ENCODE measurements at regions not wholly inside any gene's neighbourhood (a gene's known extent, or its start where the extent isn't known, plus 50 kb on each side); places are given as distances from the start of the nearest gene placed in this dataset.
"Not testable (repeated sequence)": the region's sequence is repeated elsewhere in the genome, so short reads cannot be mapped to it uniquely, and the experiment has no call there.

- no peak for TF ChIP-seq CTCF (IDR thresholded peaks at IDR 0.05)
- intact Hi-C loops (cut with micrococcal nuclease): no loop called here
- no peaks in the 10 kb centered on the region for H3K4me1 Mint-ChIP-seq
- no peaks in the 10 kb centered on the region for H3K9me3 Mint-ChIP-seq
- no peaks in the 10 kb centered on the region for H3K36me3 Mint-ChIP-seq (ENCODE audit: low read depth)
- ATAC-seq (ENCODE audit: low read depth) (no peak), DNase-seq (no peak)
- no peaks in the 10 kb centered on the region for H3K27me3 Mint-ChIP-seq
- ChIA-PET CTCF (no interaction called here), POLR2A (no interaction called here)
- H3K27ac Mint-ChIP-seq: no peak overlapping the region
- H3K4me3 Mint-ChIP-seq: no peak overlapping the region
Measured at GRCh38 chr14:29007990-29008389, 241.4 kb downstream of the FOXG1 start.

GRCh38 chr14:29016050-29016900, 249.7 kb downstream of the FOXG1 start:
- CTCF ChIA-PET: no interaction called here
- no peaks in the 10 kb centered on the region for H3K36me3 Mint-ChIP-seq (ENCODE audit: low read depth)
- H3K9me3 Mint-ChIP-seq: peaks cover 2% of the 10 kb centered on the region
- H3K27ac Mint-ChIP-seq: no peak overlapping the region
- ATAC-seq (ENCODE audit: low read depth): no peak
- H3K27me3 Mint-ChIP-seq: no peaks in the 10 kb centered on the region
- intact Hi-C loops (cut with micrococcal nuclease): loop anchor here (5.0 kb wide), 1 partner anchor 991 kb away; no protein-coding TSS in a partner anchor
- H3K4me1 Mint-ChIP-seq: no peaks in the 10 kb centered on the region
- POLR2A ChIA-PET: no interaction called here
- TF ChIP-seq CTCF (IDR thresholded peaks at IDR 0.05): no peak
- no peak overlapping the region for H3K4me3 Mint-ChIP-seq
- DNase-seq: no peak

- H3K4me1 Mint-ChIP-seq; DNase-seq; H3K36me3 Mint-ChIP-seq (ENCODE audit: low read depth); CTCF ChIA-PET; intact Hi-C loops (cut with micrococcal nuclease); POLR2A ChIA-PET; H3K27ac Mint-ChIP-seq; H3K9me3 Mint-ChIP-seq; H3K27me3 Mint-ChIP-seq; H3K4me3 Mint-ChIP-seq; ATAC-seq (ENCODE audit: low read depth): not testable (repeated sequence)
Measured at GRCh38 chr14:29023505-29023904, 256.9 kb downstream of the FOXG1 start.

GRCh38 chr14:29027441-29027840, 260.9 kb downstream of the FOXG1 start:
- POLR2A ChIA-PET; H3K9me3 Mint-ChIP-seq; H3K27me3 Mint-ChIP-seq; H3K36me3 Mint-ChIP-seq (ENCODE audit: low read depth); H3K4me1 Mint-ChIP-seq; ATAC-seq (ENCODE audit: low read depth); DNase-seq; intact Hi-C loops (cut with micrococcal nuclease); H3K27ac Mint-ChIP-seq; CTCF ChIA-PET; H3K4me3 Mint-ChIP-seq: not testable (repeated sequence)

GRCh38 chr14:29027941-29028705, 261.5 kb downstream of the FOXG1 start:
- H3K9me3 Mint-ChIP-seq, CTCF ChIA-PET, H3K27ac Mint-ChIP-seq: not testable (repeated sequence)

GRCh38 chr14:29028973-29029582, 262.5 kb downstream of the FOXG1 start:
- POLR2A ChIA-PET: no interaction called here
- Mint-ChIP-seq H3K4me3 (no peak overlapping the region), H3K4me1 (no peaks in the 10 kb centered on the region), H3K27ac (no peak overlapping the region), H3K9me3 (peaks cover 4% of the 10 kb centered on the region), H3K36me3 (ENCODE audit: low read depth) (no peaks in the 10 kb centered on the region), H3K27me3 (no peaks in the 10 kb centered on the region)
- no peak for TF ChIP-seq CTCF (IDR thresholded peaks at IDR 0.05)
- intact Hi-C loops (cut with micrococcal nuclease): no loop called here
- CTCF ChIA-PET: no interaction called here
- DNase-seq: no peak
- no peak for ATAC-seq (ENCODE audit: low read depth)

More at GRCh38 chr14:29027941-29028705, 261.5 kb downstream of the FOXG1 start:
- DNase-seq; POLR2A ChIA-PET; intact Hi-C loops (cut with micrococcal nuclease); H3K27me3 Mint-ChIP-seq; ATAC-seq (ENCODE audit: low read depth); H3K4me1 Mint-ChIP-seq; H3K36me3 Mint-ChIP-seq (ENCODE audit: low read depth); H3K4me3 Mint-ChIP-seq: not testable (repeated sequence)

Measured in activated B cell treated with CpG ODN at 0.5 μM for 24 hours (primary cell).